ENCODE measurements at regions not wholly inside any gene's neighbourhood (a gene's known extent, or its start where the extent isn't known, plus 50 kb on each side); places are given as distances from the start of the nearest gene placed in this dataset.

DNA sequence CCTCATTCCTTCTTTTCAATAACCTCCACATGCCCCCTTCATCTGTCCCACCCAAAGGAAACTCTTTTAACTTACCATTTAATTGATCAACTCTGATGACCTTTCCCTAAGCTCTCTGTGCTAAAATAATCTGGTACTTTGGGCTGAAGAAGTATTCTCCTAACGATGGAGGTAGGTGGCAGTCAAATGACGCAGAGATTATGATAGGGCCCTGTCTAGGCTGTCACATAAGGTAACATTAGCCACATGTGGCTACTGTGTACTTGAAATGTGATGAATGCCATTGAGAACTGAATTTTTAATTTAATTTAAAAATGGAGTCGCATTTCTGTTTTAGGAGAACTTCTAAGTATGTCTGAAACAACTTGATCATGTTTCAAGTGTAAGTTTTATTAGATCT lies 140.5 kb upstream of the TNP1 start:
- TF ChIP-seq POLR2A (IDR thresholded peaks at IDR 0.05; ENCODE audit: low read length) (no peak), GATA1 (IDR thresholded peaks at IDR 0.05; ENCODE audit: low read depth, low read length) (no peak)
